Activated T-cell treated with anti-CD3 and anti-CD28 coated beads for 4 hours (primary cell): ENCODE measurements at regions not wholly inside any gene's neighbourhood (a gene's known extent, or its start where the extent isn't known, plus 50 kb on each side); places are given as distances from the start of the nearest gene placed in this dataset.

ENCODE experiments used
- DNase-seq: peaks from one replicate; pipeline ENCODE4 v3.0.0-alpha.2; 2020

DNA sequence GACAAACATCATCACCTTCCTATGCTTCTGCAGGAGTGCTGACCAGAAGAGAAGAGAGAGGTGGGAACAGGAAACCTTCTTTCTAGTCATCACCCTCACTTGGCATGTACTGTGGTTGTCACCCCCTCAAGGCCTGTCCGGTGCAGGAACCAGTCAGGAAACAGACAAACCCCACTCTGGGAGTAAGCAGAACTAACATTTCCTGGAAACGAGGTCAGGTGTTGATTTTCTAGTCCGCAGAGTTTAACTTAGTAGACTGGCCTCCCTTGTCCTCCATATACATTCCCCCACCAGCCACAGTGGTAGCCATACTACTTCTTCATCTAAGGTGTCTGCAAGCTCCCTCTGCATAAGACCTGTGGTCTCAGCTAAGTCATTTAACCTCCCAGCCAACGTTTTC is 80.7 kb upstream of the NCAM1 start:
- no peak for DNase-seq

DNA sequence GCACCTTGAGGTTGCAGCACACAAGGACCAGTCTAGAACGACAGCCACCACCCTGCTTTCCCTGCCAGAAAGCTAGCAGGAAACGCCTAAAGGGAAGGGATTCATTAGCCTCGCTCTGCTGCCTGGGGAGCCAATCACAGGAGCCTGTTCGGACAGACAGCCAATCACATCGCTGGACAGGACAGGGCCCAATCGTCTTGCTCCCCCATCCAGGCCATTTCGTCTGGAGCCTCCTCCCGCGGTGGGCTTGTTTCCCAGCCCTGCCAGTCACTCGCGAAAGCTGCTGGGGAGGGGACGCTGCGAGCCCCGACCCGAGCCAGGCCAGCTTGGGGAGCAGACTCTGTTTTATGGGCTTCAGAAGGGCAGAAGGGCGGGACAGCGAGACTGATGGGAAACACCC is 79.8 kb upstream of the NCAM1 start:
- DNase-seq: no peak

GRCh38 chr11:112882494-112883381 is 78.5 kb upstream of the NCAM1 start:
- no peak for DNase-seq

DNA sequence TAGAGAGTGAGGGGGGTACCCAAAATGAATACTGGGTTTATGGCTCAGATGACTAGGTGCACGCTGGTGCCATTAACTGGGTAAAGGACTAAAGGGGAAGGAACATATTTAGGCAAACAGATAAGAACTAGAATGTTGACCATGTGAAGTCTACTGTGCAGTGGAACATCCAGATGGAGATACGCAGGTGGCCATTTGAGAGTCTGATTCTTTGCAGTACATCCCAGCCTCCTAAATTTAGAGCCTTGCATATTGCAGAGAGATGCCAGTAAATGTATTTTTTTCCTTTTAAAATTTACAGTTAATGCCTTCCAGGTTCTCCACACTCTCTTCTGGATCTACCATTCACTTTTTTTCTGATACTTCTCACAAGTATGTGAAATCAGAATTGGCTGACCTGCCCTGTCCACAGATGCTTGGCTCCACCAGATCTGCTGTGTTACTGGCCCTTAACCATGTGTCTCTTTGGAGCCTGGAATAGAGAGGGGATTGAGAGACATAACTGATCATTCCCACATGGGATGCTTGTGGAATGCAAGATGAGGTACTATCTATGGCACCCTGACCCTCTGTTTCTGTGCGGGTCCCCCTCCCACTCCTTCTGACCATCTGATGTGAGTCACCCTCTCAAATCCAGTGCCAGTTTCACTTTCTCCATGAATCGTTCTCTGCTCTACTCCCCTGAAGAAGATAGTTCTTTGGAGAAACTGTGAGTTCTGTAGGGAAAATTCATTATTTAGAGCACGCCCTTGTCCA is 77.0 kb upstream of the NCAM1 start:
- no peak for DNase-seq

- DNase-seq: no peak
Observed at GRCh38 chr11:112885744-112886433, 75.3 kb upstream of the NCAM1 start.

DNA sequence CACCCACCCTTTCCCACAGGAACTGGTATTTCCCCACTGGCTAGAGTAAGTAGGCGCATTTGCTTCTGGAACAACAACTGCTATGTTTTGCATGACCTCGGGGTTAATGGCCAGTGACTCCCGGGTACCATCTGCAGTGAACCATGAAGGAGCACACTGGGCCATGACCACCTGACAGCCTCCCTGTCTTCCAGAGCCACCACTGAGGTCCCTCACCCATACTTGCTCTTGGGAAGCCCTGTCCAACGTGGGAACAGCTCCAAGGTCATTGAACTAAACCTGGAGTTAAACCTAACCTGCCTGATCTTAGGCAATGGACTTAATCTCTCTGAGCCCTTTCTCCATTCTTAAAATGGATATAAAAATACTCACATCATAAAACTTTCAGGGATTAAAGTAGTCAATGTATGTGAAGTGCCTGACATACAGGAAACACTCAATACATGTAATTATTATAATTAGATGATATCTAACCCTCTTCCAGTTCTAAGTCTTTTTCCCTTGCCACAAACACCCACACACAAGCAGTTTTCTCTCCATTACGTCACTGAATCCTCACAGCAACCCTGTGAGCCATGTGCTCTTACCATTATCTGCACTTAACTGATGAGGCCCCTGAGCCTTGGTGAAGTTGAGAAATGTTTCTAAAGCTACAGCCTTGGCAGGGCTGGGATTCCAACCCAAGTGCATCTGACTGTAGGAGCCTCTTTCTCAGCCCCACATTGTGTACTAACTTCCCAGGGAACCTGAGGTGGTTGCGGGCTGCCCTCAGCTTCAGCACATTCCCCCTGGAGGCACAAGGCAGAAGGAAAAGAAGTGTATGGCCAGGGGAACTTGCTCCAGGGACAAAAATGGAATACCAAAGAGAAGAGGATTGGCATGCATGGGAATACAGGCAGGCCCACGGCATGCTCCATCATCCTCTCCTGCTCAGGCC is 74.5 kb upstream of the NCAM1 start:
- no peak for DNase-seq

DNA sequence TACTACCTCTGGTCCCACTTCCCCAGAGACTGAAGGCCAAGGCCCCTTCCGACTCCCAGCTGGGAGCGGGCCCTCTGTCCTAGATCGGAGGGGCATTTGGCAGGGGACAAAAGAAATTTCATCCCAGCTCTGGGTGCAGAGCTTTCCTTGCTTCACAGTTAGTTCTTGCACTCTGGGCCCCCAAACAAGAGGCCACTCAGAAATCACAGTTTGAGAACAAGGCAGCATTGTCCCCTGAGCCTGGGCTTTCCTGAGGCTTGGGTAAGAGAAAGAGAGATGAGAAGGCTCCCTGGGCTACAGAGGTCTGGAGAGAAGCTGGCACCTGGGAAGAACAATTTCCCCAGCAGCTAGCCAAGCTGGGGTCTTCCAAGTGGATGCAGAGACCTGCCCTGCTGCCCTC is 71.8 kb upstream of the NCAM1 start:
- DNase-seq: no peak

DNA sequence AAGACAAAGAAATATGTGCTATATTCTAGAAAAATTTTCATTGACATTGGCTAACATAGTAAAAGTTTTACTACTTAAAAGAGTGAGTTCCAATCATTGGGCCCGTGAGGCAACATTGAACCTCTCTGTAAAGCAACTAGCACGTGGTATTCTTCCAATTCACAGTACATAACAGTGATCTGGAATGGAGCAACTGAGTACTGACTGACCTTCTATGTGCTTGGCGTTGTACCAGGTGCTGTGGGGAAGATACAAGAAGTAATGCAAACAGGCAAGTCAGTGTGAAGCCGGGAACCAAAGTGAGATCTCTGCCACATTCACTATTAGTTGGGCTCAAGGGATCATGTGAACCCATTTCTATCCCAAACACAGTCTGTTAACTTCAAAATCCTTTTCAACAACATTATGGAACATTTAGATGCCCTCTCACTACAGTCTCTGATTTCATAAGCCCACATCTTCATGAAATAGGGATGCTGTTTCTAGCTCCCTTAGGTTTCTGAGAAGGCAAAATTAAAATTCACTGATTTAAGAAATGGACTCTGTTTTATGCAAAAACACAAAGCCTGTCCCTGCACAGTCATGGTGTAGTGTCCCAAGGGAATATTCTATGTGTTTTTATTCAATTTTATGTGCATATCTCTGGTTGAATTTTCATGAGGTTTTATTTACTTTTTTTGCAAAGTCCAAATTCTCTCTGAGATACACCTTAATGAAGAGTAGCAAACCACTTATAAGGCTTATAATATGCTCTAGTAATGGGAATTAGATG is 61.8 kb upstream of the NCAM1 start:
- DNase-seq: no peak

GRCh38 chr11:112901924-112902323 is 59.3 kb upstream of the NCAM1 start:
- DNase-seq: no peak

DNA sequence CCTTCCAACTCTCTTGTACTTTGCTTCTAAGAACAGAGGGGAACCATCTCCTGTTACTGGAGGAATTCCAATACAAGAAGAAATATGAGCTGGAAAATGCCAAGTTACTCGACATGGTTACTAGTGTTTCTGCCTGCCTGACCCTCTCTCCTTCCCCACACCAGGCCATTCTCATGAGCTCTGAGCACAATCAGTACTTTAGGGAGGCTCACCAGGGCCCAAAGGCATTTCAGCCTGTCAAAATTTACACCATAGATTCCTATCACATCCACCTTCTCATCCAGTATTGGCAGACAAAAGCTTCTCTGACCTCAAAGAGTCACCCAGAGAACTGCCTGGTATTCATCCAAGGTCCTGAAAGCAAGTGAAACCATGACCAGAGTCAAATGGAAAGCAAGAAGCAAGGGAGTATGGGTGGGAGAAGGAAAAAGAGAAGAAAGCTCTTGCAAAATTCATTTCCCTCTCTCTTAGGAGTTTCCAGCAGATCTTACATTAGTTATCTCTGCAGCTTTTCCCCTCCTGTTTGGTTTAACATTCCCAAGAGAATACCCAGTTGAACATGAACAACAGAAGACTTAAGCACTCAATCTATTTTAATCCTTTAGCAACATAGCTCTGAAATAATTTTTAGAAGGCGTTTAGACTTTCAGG is 58.7 kb upstream of the NCAM1 start:
- DNase-seq: no peak

DNA sequence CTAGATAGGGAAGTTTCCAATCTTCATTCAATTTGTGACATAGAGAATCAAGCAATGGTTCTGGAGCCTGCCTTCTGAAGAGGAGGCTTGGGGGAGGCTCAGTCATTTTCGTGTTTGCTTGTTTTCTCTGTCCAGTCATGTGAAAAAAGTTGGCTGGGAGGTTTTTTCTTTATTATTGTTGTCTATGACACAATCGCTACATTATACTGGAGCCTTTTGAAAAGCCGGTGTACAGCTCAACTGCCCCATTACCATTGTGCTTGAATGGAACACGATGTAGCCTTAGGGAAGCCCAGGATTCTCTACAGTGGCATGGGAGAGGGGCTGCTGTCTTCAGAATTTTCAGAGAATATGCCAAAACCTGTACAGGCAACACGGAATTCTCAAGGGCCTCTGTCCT is 57.9 kb upstream of the NCAM1 start:
- DNase-seq: no peak

- DNase-seq: no peak
Observed at GRCh38 chr11:112911124-112911523, 50.1 kb upstream of the NCAM1 start.
